ENCODE measurements at regions not wholly inside any gene's neighbourhood (a gene's known extent, or its start where the extent isn't known, plus 50 kb on each side); places are given as distances from the start of the nearest gene placed in this dataset.
A peak's percentile ranks its signal among the peaks of the same experiment; 100 is the strongest.

- DNase-seq, result no peak
Observed at GRCh38 chr16:59295474-59295873, 561.4 kb upstream of the GOT2 start.

- no peak for DNase-seq
Observed at GRCh38 chr16:59290718-59291117, 556.6 kb upstream of the GOT2 start.

GRCh38 chr16:59289151-59289550, 555.0 kb upstream of the GOT2 start:
- no peak for DNase-seq

GRCh38 chr16:59274141-59274540, 540.0 kb upstream of the GOT2 start:
- DNase-seq, result no peak

GRCh38 chr16:59263955-59264354, 529.8 kb upstream of the GOT2 start:
- no peak for DNase-seq

GRCh38 chr16:59260892-59261291, 526.8 kb upstream of the GOT2 start:
- DNase-seq, result no peak

- no peak for DNase-seq
Observed at GRCh38 chr16:59259950-59260319, 525.8 kb upstream of the GOT2 start.

GRCh38 chr16:59259074-59259949, 525.2 kb upstream of the GOT2 start:
- no peak for DNase-seq

GRCh38 chr16:59252317-59252716, 518.2 kb upstream of the GOT2 start:
- DNase-seq, result no peak

GRCh38 chr16:59249011-59249410, 514.9 kb upstream of the GOT2 start:
- no peak for DNase-seq

GRCh38 chr16:59242556-59242955, 508.4 kb upstream of the GOT2 start:
- DNase-seq, result no peak

GRCh38 chr16:59238246-59238645, 504.1 kb upstream of the GOT2 start:
- DNase-seq, result no peak

GRCh38 chr16:59236804-59237458, 502.8 kb upstream of the GOT2 start:
- no peak for DNase-seq

- DNase-seq, result no peak
Observed at GRCh38 chr16:59224401-59224800, 490.3 kb upstream of the GOT2 start.

- no peak for DNase-seq
Observed at GRCh38 chr16:59220011-59220410, 485.9 kb upstream of the GOT2 start.

GRCh38 chr16:59216291-59216690, 482.2 kb upstream of the GOT2 start:
- no peak for DNase-seq

- DNase-seq, result no peak
Observed at GRCh38 chr16:59214455-59214854, 480.3 kb upstream of the GOT2 start.

- no peak for DNase-seq
Observed at GRCh38 chr16:59213952-59214351, 479.8 kb upstream of the GOT2 start.

GRCh38 chr16:59212492-59213024, 478.4 kb upstream of the GOT2 start:
- DNase-seq, result no peak

- peak in 5 of 14 donors; percentile 0 to 2 (median 1) for DNase-seq
Observed at GRCh38 chr16:59210955-59211541, 476.9 kb upstream of the GOT2 start.

GRCh38 chr16:59205403-59205802, 471.3 kb upstream of the GOT2 start:
- DNase-seq, result no peak

- no peak for DNase-seq
Observed at GRCh38 chr16:59204589-59204988, 470.5 kb upstream of the GOT2 start.

GRCh38 chr16:59202233-59202862, 468.2 kb upstream of the GOT2 start:
- no peak for DNase-seq
